MM.1S (cell line): ENCODE measurements at regions not wholly inside any gene's neighbourhood (a gene's known extent, or its start where the extent isn't known, plus 50 kb on each side); places are given as distances from the start of the nearest gene placed in this dataset.

ENCODE experiments used
- DNase-seq: peaks from one replicate; pipeline ENCODE4 v3.0.0-alpha.2; 2015
- H2AFZ ChIP-seq: fragments of 300-600 bp; sonication (generic); 2 replicates; pipeline ENCODE4 v1.6.0; 2016; ENCODE audit warnings: antibody characterized with exemption, low read length
- H3F3A ChIP-seq: fragments of 300-600 bp; sonication (generic); 2 replicates; pipeline ENCODE4 v1.6.1; 2016; ENCODE audit warnings: mild to moderate bottlenecking, antibody characterized with exemption, low read length, moderate library complexity, mixed read lengths; ENCODE audit not compliant: insufficient read depth
- H3K27ac ChIP-seq: fragments of 300-600 bp; sonication (generic); 2 replicates; pipeline ENCODE4 v1.5.1; 2016; ENCODE audit warnings: mild to moderate bottlenecking, low read length
- H3K27me3 ChIP-seq: fragments of 300-600 bp; sonication (generic); replicated peaks from 2 replicates; pipeline ENCODE4 v1.6.0; 2016; ENCODE audit warnings: low read length; ENCODE audit not compliant: insufficient read depth
- H3K36me3 ChIP-seq: fragments of 300-600 bp; sonication (generic); replicated peaks from 2 replicates; pipeline ENCODE4 v1.6.1; 2016; ENCODE audit warnings: mild to moderate bottlenecking, low read length, mixed read lengths; ENCODE audit not compliant: insufficient read depth
- H3K4me1 ChIP-seq: fragments of 300-600 bp; sonication (generic); 2 replicates; pipeline ENCODE4 v1.6.1; 2016; ENCODE audit warnings: low read length, mixed read lengths
- H3K4me2 ChIP-seq: fragments of 300-600 bp; sonication (generic); 2 replicates; pipeline ENCODE4 v1.6.0; 2016; ENCODE audit warnings: low read depth, low read length
- H3K4me3 ChIP-seq: fragments of 300-600 bp; sonication (generic); 2 replicates; pipeline ENCODE4 v1.5.1; 2016; ENCODE audit warnings: low read length, mixed read lengths
- H3K79me2 ChIP-seq: fragments of 300-600 bp; sonication (generic); 2 replicates; pipeline ENCODE4 v1.6.1; 2016; ENCODE audit warnings: mixed run types, low read length, mixed read lengths
- H3K9ac ChIP-seq: fragments of 300-600 bp; sonication (generic); 2 replicates; pipeline ENCODE4 v1.6.1; 2016; ENCODE audit warnings: low read length, mixed read lengths
- H3K9me2 ChIP-seq: fragments of 300-600 bp; sonication (generic); replicated peaks from 2 replicates; pipeline ENCODE4 v1.6.1; 2016; ENCODE audit warnings: mild to moderate bottlenecking, low read length, mixed read lengths; ENCODE audit not compliant: insufficient read depth
- H3K9me3 ChIP-seq: fragments of 300-600 bp; sonication (generic); replicated peaks from 2 replicates; pipeline ENCODE4 v1.6.1; 2016; ENCODE audit warnings: mild to moderate bottlenecking, low read length, mixed read lengths; ENCODE audit not compliant: insufficient read depth
- H4K20me1 ChIP-seq: fragments of 300-600 bp; sonication (generic); 2 replicates; pipeline ENCODE4 v1.6.1; 2016; ENCODE audit warnings: mild to moderate bottlenecking, low read length, moderate library complexity, mixed read lengths; ENCODE audit not compliant: insufficient read depth
- EZH2 ChIP-seq: fragments of 300-600 bp; sonication (generic); optimal IDR thresholded peaks from 2 replicates; pipeline ENCODE3; 2017; ENCODE audit warnings: low read depth, mild to moderate bottlenecking, antibody characterized with exemption, low read length, mixed read lengths
- EZH2phosphoT487 ChIP-seq: fragments of 300-600 bp; sonication (generic); IDR thresholded peaks from 2 replicates; pipeline ENCODE4 v1.6.1; 2018; ENCODE audit warnings: antibody characterized with exemption, low read length
- TF ChIP-seq, protein P1 (sequence below): fragments of 300-600 bp; sonication (generic); IDR thresholded peaks from 2 replicates; pipeline ENCODE4 v1.5.1; 2016; ENCODE audit warnings: antibody characterized with exemption, low read length, mixed read lengths

DNA sequence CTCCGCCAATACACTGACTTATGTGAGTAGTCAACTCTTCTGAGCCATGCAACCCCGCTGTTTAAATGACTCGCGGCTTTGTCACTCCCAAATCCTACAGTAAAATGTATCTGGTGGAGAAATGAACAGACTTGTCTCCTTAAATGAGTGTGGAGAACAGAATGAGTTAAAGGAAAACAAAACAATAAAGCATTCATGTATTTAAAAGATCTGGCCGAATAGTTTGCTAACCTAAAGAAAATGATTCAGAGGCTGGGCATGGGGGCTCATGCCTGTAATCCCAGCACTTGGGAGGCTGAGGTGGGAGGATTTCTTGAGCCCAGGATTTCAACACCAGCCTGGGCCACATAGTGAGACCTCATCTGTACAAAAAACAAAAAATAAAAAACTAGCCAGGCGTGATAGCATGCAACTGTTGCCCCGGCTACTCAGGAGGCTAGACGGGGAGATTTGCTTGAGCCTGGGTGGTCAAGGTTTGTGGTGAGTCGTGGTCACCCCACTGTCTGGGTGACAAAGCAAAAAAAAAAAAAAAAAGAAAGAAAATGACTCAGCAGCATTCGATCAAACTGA, 86.5 kb upstream of the PFKP start:
- Histone ChIP-seq H3K4me2 (no peak overlapping the region), H3K27ac (no peak overlapping the region), H3K9me2 (no peaks in the 10 kb centered on the region)

DNA sequence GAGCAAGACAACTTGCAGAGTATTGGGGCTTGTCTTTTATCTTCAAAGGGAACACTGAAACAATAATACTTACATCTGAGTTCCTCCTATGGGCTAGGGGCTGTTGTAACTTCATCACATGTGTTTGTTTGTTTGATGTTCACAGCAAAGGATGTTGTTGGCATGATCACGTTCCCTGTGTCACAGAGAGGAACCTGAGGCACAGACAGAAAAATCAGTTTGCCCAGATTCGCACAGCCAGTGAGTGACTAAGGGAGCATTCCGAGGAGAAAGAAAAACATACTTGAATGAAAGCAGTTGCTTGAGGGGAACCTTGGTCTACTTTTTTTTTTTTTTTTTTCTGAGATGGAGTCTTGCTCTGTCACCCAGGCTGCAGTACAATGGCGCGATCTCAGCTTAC, 87.2 kb upstream of the PFKP start:
- Histone ChIP-seq H3K36me3 (no peaks in the 10 kb centered on the region), H3K4me1 (no peaks in the 10 kb centered on the region), H3K9ac (no peak overlapping the region), H3K79me2 (no peaks in the 10 kb centered on the region), H3K27ac (no peak overlapping the region), H3K9me2 (no peaks in the 10 kb centered on the region), H3K4me2 (no peak overlapping the region), H3K9me3 (no peaks in the 10 kb centered on the region), H3K4me3 (no peak overlapping the region), H3F3A (no peaks in the 10 kb centered on the region), H3K27me3 (no peaks in the 10 kb centered on the region), H2AFZ (no peak overlapping the region), H4K20me1 (no peaks in the 10 kb centered on the region)
- no peak for DNase-seq
- TF ChIP-seq EZH2 (no peak), EZH2phosphoT487 (no peak)
- TF ChIP-seq, protein P1, sequence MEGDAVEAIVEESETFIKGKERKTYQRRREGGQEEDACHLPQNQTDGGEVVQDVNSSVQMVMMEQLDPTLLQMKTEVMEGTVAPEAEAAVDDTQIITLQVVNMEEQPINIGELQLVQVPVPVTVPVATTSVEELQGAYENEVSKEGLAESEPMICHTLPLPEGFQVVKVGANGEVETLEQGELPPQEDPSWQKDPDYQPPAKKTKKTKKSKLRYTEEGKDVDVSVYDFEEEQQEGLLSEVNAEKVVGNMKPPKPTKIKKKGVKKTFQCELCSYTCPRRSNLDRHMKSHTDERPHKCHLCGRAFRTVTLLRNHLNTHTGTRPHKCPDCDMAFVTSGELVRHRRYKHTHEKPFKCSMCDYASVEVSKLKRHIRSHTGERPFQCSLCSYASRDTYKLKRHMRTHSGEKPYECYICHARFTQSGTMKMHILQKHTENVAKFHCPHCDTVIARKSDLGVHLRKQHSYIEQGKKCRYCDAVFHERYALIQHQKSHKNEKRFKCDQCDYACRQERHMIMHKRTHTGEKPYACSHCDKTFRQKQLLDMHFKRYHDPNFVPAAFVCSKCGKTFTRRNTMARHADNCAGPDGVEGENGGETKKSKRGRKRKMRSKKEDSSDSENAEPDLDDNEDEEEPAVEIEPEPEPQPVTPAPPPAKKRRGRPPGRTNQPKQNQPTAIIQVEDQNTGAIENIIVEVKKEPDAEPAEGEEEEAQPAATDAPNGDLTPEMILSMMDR = no peak

More for the DNA sequence above, 86.5 kb upstream of the PFKP start:
- no peak overlapping the region for H2AFZ ChIP-seq
- no peaks in the 10 kb centered on the region for H3K79me2 ChIP-seq
- H3K4me3 ChIP-seq = no peak overlapping the region
- H3K4me1 ChIP-seq = no peaks in the 10 kb centered on the region
- no peaks in the 10 kb centered on the region for H3K27me3 ChIP-seq
- H3K36me3 ChIP-seq = no peaks in the 10 kb centered on the region
- no peaks in the 10 kb centered on the region for H3K9me3 ChIP-seq
- no peaks in the 10 kb centered on the region for H4K20me1 ChIP-seq
- no peaks in the 10 kb centered on the region for H3F3A ChIP-seq
- no peak for DNase-seq
- TF ChIP-seq, protein P1 = no peak
- TF ChIP-seq EZH2 (no peak), EZH2phosphoT487 (no peak)
- H3K9ac ChIP-seq = no peak overlapping the region

DNA sequence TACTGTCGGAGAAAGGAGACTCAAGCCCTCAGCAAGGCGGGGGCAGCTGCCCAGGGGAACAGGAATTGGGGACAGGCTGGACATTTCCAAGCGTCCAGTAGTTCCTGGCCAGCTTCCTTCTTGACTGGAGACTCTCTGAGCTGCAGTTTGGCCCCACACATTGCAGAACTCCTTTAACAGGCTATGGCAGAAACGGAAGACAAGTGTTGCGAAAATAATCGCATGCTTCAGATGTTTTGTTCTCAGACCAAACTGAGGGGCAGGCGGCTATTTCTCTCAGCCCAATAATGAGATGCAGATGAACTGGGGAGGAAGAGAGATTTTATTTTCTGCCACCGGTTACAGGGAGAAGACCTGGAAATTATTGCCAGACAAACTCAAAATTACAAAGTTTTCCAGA, 88.0 kb upstream of the PFKP start:
- no peaks in the 10 kb centered on the region for H3F3A ChIP-seq
- no peaks in the 10 kb centered on the region for H3K4me1 ChIP-seq
- H3K9ac ChIP-seq = no peak overlapping the region
- H3K9me2 ChIP-seq = no peaks in the 10 kb centered on the region
- DNase-seq = no peak
- H3K36me3 ChIP-seq = no peaks in the 10 kb centered on the region
- H4K20me1 ChIP-seq = no peaks in the 10 kb centered on the region
- H2AFZ ChIP-seq = no peak overlapping the region
- TF ChIP-seq EZH2phosphoT487 (no peak), EZH2 (no peak)
- TF ChIP-seq, protein P1 = no peak
- no peaks in the 10 kb centered on the region for H3K27me3 ChIP-seq
- no peaks in the 10 kb centered on the region for H3K79me2 ChIP-seq
- no peak overlapping the region for H3K4me2 ChIP-seq
- no peak overlapping the region for H3K27ac ChIP-seq
- no peak overlapping the region for H3K4me3 ChIP-seq
- no peaks in the 10 kb centered on the region for H3K9me3 ChIP-seq
